CD8-positive, alpha-beta memory T cell (primary cell): ENCODE measurements at regions not wholly inside any gene's neighbourhood (a gene's known extent, or its start where the extent isn't known, plus 50 kb on each side); places are given as distances from the start of the nearest gene placed in this dataset.

Source experiments
- CTCF ChIA-PET: fragments of 350-600 bp; sonication (Branson Sonifier 250); formaldehyde crosslinking; loops from one replicate; lab custom pipeline; 2021; ENCODE audit warnings: antibody characterized with exemption; lab: Charles Lee
- POLR2A ChIA-PET: fragments of 350-600 bp; sonication (Branson Sonifier 250); formaldehyde crosslinking; loops from one replicate; lab custom pipeline; 2021; ENCODE audit warnings: antibody characterized with exemption; lab: Charles Lee
- DNase-seq, 5 donors: peaks; one replicate each; pipeline versions ENCODE4 v3.0.0 to v3.0.0-alpha.2; 2020 to 2022; ENCODE audit warnings: mixed read lengths in 1 of 5
- H3K27ac ChIP-seq: one replicate; pipeline ENCODE4 v1.7.0; 2013; ENCODE audit warnings: low read depth, mild to moderate bottlenecking, low read length, moderate library complexity
- H3K27me3 ChIP-seq: 2 replicates; pipeline ENCODE4 v1.7.0; 2013; ENCODE audit warnings: low read length, mild to moderate bottlenecking; ENCODE audit not compliant: insufficient read depth, poor library complexity, severe bottlenecking
- H3K36me3 ChIP-seq: 2 replicates; pipeline ENCODE4 v1.7.0; 2013; ENCODE audit warnings: mild to moderate bottlenecking, low read length, moderate library complexity; ENCODE audit not compliant: insufficient read depth
- H3K4me1 ChIP-seq: 2 replicates; pipeline ENCODE4 v1.7.0; 2013; ENCODE audit warnings: mild to moderate bottlenecking, low read length, moderate library complexity; ENCODE audit not compliant: insufficient read depth
- H3K4me3 ChIP-seq: 2 replicates; pipeline ENCODE4 v1.7.0; 2013; ENCODE audit warnings: mild to moderate bottlenecking, low read length
- H3K9me3 ChIP-seq: 2 replicates; pipeline ENCODE4 v1.7.0; 2013; ENCODE audit warnings: mild to moderate bottlenecking, low read length
- H3K27ac Mint-ChIP-seq, 8 donors: one replicate each; pipeline ENCODE4 v1.8.0; 2020 to 2021; ENCODE audit warnings: mixed read lengths in 8 of 8, mild to moderate bottlenecking in 6 of 8, inconsistent platforms in 3 of 8, moderate library complexity in 3 of 8
- H3K27me3 Mint-ChIP-seq, 2 donors: one replicate each; pipeline ENCODE4 v1.8.0; 2020 to 2021; ENCODE audit warnings: mixed read lengths in 2 of 2, mild to moderate bottlenecking in 1 of 2, moderate library complexity in 1 of 2
- H3K36me3 Mint-ChIP-seq, 3 donors: one replicate each; pipeline ENCODE4 v1.8.0; 2020 to 2021; ENCODE audit warnings: mixed read lengths in 3 of 3, inconsistent platforms in 1 of 3, mild to moderate bottlenecking in 1 of 3
- H3K4me1 Mint-ChIP-seq, 3 donors: one replicate each; pipeline ENCODE4 v1.8.0; 2020 to 2021; ENCODE audit warnings: mixed read lengths in 3 of 3, inconsistent platforms in 1 of 3, mild to moderate bottlenecking in 1 of 3
- H3K4me3 Mint-ChIP-seq, 7 donors: one replicate each; pipeline ENCODE4 v1.8.0; 2020 to 2021; ENCODE audit warnings: mixed read lengths in 7 of 7, mild to moderate bottlenecking in 6 of 7, moderate library complexity in 4 of 7, inconsistent platforms in 2 of 7
- H3K9me3 Mint-ChIP-seq, 5 donors: one replicate each; pipeline ENCODE4 v1.8.0; 2020 to 2022; ENCODE audit warnings: mixed read lengths in 5 of 5, mild to moderate bottlenecking in 3 of 5, moderate library complexity in 2 of 5, inconsistent platforms in 1 of 5

DNA sequence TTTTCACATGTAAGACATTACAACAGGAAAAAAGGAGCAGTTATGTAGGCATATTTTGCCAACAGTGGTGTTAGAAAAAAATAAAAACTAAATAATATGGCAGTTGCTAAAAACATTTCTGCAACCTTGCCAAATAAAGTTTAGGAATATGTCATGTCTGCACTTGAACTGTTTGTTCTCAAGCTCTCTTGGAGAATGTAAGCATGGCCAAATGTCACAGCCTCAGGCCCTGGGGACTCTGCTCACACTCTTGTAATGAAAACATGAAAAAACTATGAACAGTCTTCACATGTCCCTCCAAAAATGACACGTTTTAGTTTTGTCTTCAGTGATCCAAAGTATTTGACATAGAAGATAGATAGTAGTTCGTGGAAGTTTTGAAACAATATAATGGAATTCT lies 753.3 kb downstream of the LTN1 start:
- CTCF ChIA-PET = interaction anchor here (1.6 kb wide), 1 partner anchor 24 kb away, joined by 3 read pairs; no protein-coding TSS in a partner anchor
- no peak for DNase-seq
- Histone ChIP-seq H3K36me3 (no peaks in the 10 kb centered on the region), H3K27ac (no peak overlapping the region), H3K4me3 (no peak overlapping the region), H3K9me3 (no peaks in the 10 kb centered on the region), H3K4me1 (no peaks in the 10 kb centered on the region), H3K27me3 (no peaks in the 10 kb centered on the region)
- Mint-ChIP-seq H3K36me3 (no peaks in the 10 kb centered on the region), H3K4me3 (no peak overlapping the region), H3K27me3 (no peaks in the 10 kb centered on the region), H3K27ac (no peak overlapping the region), H3K4me1 (no peaks in the 10 kb centered on the region), H3K9me3 (peaks cover 0 to 3% (median 0%) of the 10 kb centered on the region in 5 donors)
- POLR2A ChIA-PET = no interaction called here

DNA sequence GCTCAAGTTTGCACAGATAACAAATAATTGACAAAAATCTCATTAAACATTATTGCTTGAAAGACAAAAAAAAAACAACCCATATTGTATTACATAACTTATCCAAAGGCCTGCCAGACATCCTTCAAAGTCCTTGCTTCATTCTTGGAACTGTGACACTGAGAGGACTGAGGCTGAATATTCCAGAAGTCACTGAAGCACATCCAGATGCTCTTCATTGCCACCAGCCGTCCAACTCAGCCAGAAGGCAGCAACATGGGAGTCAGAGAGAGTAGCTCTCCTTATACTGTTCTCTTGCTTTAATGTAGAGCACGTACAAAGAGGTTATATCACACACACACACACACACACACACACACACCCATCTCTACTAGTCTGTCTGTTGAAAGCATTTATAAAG lies 755.0 kb downstream of the LTN1 start:
- H3K9me3 ChIP-seq = no peaks in the 10 kb centered on the region
- H3K27ac Mint-ChIP-seq = no peak overlapping the region
- H3K4me3 ChIP-seq = no peak overlapping the region
- H3K9me3 Mint-ChIP-seq = peaks cover 0 to 3% (median 0%) of the 10 kb centered on the region in 5 donors
- POLR2A ChIA-PET = no interaction called here
- H3K27me3 ChIP-seq = no peaks in the 10 kb centered on the region
- H3K36me3 Mint-ChIP-seq = no peaks in the 10 kb centered on the region
- H3K36me3 ChIP-seq = no peaks in the 10 kb centered on the region
- H3K4me1 ChIP-seq = no peaks in the 10 kb centered on the region
- no peak for DNase-seq
- H3K27ac ChIP-seq = no peak overlapping the region
- CTCF ChIA-PET = no interaction called here
- H3K4me1 Mint-ChIP-seq = no peaks in the 10 kb centered on the region
- peaks cover 0 to 3% of the 10 kb centered on the region in 2 donors for H3K27me3 Mint-ChIP-seq
- H3K4me3 Mint-ChIP-seq = no peak overlapping the region

DNA sequence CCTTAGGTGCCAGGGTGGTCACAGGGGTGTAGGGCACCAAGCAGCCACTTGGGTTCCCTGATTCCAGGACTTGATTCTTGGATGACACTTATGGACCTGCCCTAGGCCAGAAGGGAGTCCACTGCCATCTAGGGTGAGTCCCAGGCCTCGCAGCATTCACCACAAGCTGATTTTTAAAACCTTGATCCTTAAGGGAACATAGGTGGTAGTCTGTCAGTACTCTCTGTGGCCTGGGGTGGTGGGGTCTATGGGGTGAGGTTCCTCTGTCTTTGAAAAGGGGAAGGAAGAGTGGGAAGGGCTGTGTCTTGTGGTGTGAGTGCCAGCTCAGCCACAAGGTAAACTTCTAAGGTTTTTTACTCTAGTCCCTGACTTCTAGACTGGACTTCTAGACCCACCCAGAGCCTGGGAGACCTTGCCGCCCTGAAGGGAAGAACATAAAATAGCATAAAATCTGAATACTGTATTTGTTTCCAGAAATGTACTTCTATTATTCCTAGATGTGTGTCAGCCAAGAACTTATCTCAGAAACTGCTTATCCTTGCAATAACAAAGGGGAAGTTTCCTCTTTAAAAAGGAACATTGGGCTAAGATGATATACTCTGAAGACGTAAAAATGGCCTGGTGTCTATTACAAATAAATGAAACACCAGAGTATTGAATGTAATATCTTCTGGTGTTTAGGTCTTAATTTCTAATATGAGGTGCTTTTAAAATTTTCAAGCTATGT lies 757.3 kb downstream of the LTN1 start:
- CTCF ChIA-PET = no interaction called here
- Mint-ChIP-seq H3K4me1 (no peaks in the 10 kb centered on the region), H3K4me3 (no peak overlapping the region), H3K36me3 (no peaks in the 10 kb centered on the region), H3K27me3 (peaks cover 0 to 3% of the 10 kb centered on the region in 2 donors), H3K27ac (no peak overlapping the region), H3K9me3 (peaks cover 0 to 2% (median 0%) of the 10 kb centered on the region in 5 donors)
- H3K27me3 ChIP-seq = no peaks in the 10 kb centered on the region
- no peaks in the 10 kb centered on the region for H3K36me3 ChIP-seq
- DNase-seq = no peak
- H3K4me1 ChIP-seq = no peaks in the 10 kb centered on the region
- no peaks in the 10 kb centered on the region for H3K9me3 ChIP-seq
- H3K4me3 ChIP-seq = no peak overlapping the region
- H3K27ac ChIP-seq = no peak overlapping the region
- POLR2A ChIA-PET = no interaction called here

- CTCF ChIA-PET = no interaction called here
- no peaks in the 10 kb centered on the region for H3K36me3 ChIP-seq
These were observed 758.4 kb downstream of the LTN1 start for GRCh38 chr21:28234326-28234725.

GRCh38 chr21:28233536-28234220 lies 759.0 kb downstream of the LTN1 start:
- POLR2A ChIA-PET = no interaction called here
- H3K9me3 ChIP-seq = no peaks in the 10 kb centered on the region
- H3K4me1 ChIP-seq = no peaks in the 10 kb centered on the region
- H3K27me3 ChIP-seq = no peaks in the 10 kb centered on the region
- Mint-ChIP-seq H3K27ac (no peak overlapping the region), H3K4me1 (no peaks in the 10 kb centered on the region), H3K4me3 (no peak overlapping the region), H3K27me3 (peaks cover 0 to 3% of the 10 kb centered on the region in 2 donors), H3K36me3 (no peaks in the 10 kb centered on the region), H3K9me3 (peaks cover 0 to 2% (median 0%) of the 10 kb centered on the region in 5 donors)
- no peaks in the 10 kb centered on the region for H3K36me3 ChIP-seq
- no peak overlapping the region for H3K27ac ChIP-seq
- DNase-seq = no peak
- CTCF ChIA-PET = no interaction called here
- no peak overlapping the region for H3K4me3 ChIP-seq

More at GRCh38 chr21:28234326-28234725, 758.4 kb downstream of the LTN1 start:
- POLR2A ChIA-PET = no interaction called here
- Mint-ChIP-seq H3K27me3 (peaks cover 0 to 3% of the 10 kb centered on the region in 2 donors), H3K27ac (peak overlapping the region in 1 of 8 donors; percentile 47), H3K4me3 (no peak overlapping the region), H3K9me3 (peaks cover 0 to 2% (median 0%) of the 10 kb centered on the region in 5 donors), H3K4me1 (no peaks in the 10 kb centered on the region), H3K36me3 (no peaks in the 10 kb centered on the region)
- Histone ChIP-seq H3K27me3 (no peaks in the 10 kb centered on the region), H3K27ac (no peak overlapping the region), H3K9me3 (no peaks in the 10 kb centered on the region), H3K4me1 (no peaks in the 10 kb centered on the region), H3K4me3 (no peak overlapping the region)
- no peak for DNase-seq

GRCh38 chr21:28230559-28230958 lies 762.1 kb downstream of the LTN1 start:
- DNase-seq = no peak
- Histone ChIP-seq H3K36me3 (no peaks in the 10 kb centered on the region), H3K27ac (no peak overlapping the region), H3K9me3 (no peaks in the 10 kb centered on the region), H3K4me3 (no peak overlapping the region), H3K4me1 (no peaks in the 10 kb centered on the region), H3K27me3 (no peaks in the 10 kb centered on the region)
- no peak overlapping the region for H3K4me3 Mint-ChIP-seq
- no peaks in the 10 kb centered on the region for H3K4me1 Mint-ChIP-seq
- peaks cover 0 to 3% of the 10 kb centered on the region in 2 donors for H3K27me3 Mint-ChIP-seq
- POLR2A ChIA-PET = interaction anchor here (0.6 kb wide), 1 partner anchor 507 kb away, joined by 3 read pairs; no protein-coding TSS in a partner anchor
- H3K36me3 Mint-ChIP-seq = no peaks in the 10 kb centered on the region
- no peak overlapping the region for H3K27ac Mint-ChIP-seq
- CTCF ChIA-PET = no interaction called here
- peaks cover 0 to 2% (median 0%) of the 10 kb centered on the region in 5 donors for H3K9me3 Mint-ChIP-seq

DNA sequence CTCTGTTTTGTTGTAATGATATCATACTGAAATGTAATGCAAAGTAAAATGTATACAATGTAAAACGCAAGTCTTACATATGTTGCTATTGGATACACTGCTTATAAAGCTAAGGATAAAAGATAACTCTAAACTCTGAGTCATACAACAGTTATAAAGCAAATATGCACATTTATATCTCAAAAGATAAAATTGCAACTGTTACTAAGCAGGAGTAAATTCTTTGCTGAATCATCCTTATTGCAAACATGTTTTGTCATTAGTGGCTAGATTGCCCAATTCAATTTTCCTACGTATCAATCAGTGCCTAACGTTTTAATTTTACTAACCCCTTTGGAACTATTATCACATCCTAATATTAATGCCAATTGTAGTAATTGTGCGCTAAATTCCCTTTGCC lies 762.9 kb downstream of the LTN1 start:
- H3K27me3 ChIP-seq = no peaks in the 10 kb centered on the region
- Mint-ChIP-seq H3K9me3 (peaks cover 0 to 2% (median 0%) of the 10 kb centered on the region in 5 donors), H3K27me3 (peaks cover 0 to 3% of the 10 kb centered on the region in 2 donors), H3K4me3 (no peak overlapping the region), H3K27ac (no peak overlapping the region), H3K36me3 (no peaks in the 10 kb centered on the region), H3K4me1 (no peaks in the 10 kb centered on the region)
- POLR2A ChIA-PET = no interaction called here
- H3K27ac ChIP-seq = no peak overlapping the region
- no peak for DNase-seq
- no peaks in the 10 kb centered on the region for H3K9me3 ChIP-seq
- no peaks in the 10 kb centered on the region for H3K36me3 ChIP-seq
- no peak overlapping the region for H3K4me3 ChIP-seq
- CTCF ChIA-PET = no interaction called here
- H3K4me1 ChIP-seq = no peaks in the 10 kb centered on the region

DNA sequence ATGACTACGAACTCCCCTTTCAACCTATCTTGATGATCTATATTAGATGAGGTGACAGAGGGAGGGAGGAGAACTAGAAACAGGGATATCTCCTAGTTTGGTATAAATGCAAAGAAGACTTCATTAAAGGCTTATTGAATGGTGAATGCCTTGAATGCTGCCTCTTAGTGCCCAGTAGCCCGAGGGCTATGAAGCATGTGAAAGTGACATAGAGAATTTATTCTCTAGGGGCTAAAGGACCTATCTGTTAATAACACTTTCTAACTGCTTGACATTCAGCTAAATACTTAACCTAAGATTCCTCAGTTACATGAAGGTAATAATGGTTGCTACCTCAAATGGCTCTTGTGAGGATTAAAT lies 764.1 kb downstream of the LTN1 start:
- H3K4me3 Mint-ChIP-seq = no peak overlapping the region
- no peaks in the 10 kb centered on the region for H3K9me3 ChIP-seq
- no peak overlapping the region for H3K4me3 ChIP-seq
- DNase-seq = no peak
- no peaks in the 10 kb centered on the region for H3K36me3 Mint-ChIP-seq
- H3K9me3 Mint-ChIP-seq = peaks cover 0 to 2% (median 0%) of the 10 kb centered on the region in 5 donors
- H3K36me3 ChIP-seq = no peaks in the 10 kb centered on the region
- no peaks in the 10 kb centered on the region for H3K4me1 Mint-ChIP-seq
- ChIA-PET CTCF (no interaction called here), POLR2A (no interaction called here)
- no peak overlapping the region for H3K27ac Mint-ChIP-seq
- H3K27ac ChIP-seq = no peak overlapping the region
- H3K27me3 Mint-ChIP-seq = no peaks in the 10 kb centered on the region
- no peaks in the 10 kb centered on the region for H3K4me1 ChIP-seq
- H3K27me3 ChIP-seq = no peaks in the 10 kb centered on the region
